Adipocyte (in vitro differentiated cells): ENCODE measurements at regions not wholly inside any gene's neighbourhood (a gene's known extent, or its start where the extent isn't known, plus 50 kb on each side); places are given as distances from the start of the nearest gene placed in this dataset.

ENCODE experiments used
- DNase-seq: peaks from one replicate; pipeline ENCODE4 v3.0.0-alpha.2; 2015; ENCODE audit warnings: low read depth
- H3K27me3 ChIP-seq: replicated peaks from 2 replicates; pipeline ENCODE4 v1.7.0; 2013; ENCODE audit warnings: mild to moderate bottlenecking, low read length, moderate library complexity; ENCODE audit not compliant: control insufficient read depth, insufficient read depth
- H3K36me3 ChIP-seq: 2 replicates; pipeline ENCODE4 v1.7.0; 2013; ENCODE audit warnings: low read length, mild to moderate bottlenecking, moderate library complexity; ENCODE audit not compliant: control insufficient read depth, insufficient read depth, severe bottlenecking
- H3K4me1 ChIP-seq: 2 replicates; pipeline ENCODE4 v1.7.0; 2013; ENCODE audit warnings: mild to moderate bottlenecking, low read length, moderate library complexity; ENCODE audit not compliant: control insufficient read depth, insufficient read depth
- H3K4me3 ChIP-seq: 2 replicates; pipeline ENCODE4 v1.7.0; 2013; ENCODE audit warnings: mild to moderate bottlenecking, low read length, moderate library complexity
- H3K9ac ChIP-seq: 2 replicates; pipeline ENCODE4 v1.7.0; 2013; ENCODE audit warnings: mild to moderate bottlenecking, low read length, moderate library complexity
- H3K9me3 ChIP-seq: 2 replicates; pipeline ENCODE4 v1.7.0; 2013; ENCODE audit warnings: mild to moderate bottlenecking, low read length, moderate library complexity; ENCODE audit not compliant: control insufficient read depth

GRCh38 chr5:54615381-54615780 is 97.8 kb downstream of the SNX18 start:
- DNase-seq = no peak
- no peaks in the 10 kb centered on the region for H3K9me3 ChIP-seq
- H3K4me1 ChIP-seq = peaks cover 22% of the 10 kb centered on the region
- no peaks in the 10 kb centered on the region for H3K36me3 ChIP-seq
- no peaks in the 10 kb centered on the region for H3K27me3 ChIP-seq
- no peak overlapping the region for H3K9ac ChIP-seq
- H3K4me3 ChIP-seq = no peak overlapping the region

- H3K27me3 ChIP-seq = no peaks in the 10 kb centered on the region
- H3K9me3 ChIP-seq = no peaks in the 10 kb centered on the region
- no peak for DNase-seq
- H3K4me1 ChIP-seq = peaks cover 22% of the 10 kb centered on the region
- no peak overlapping the region for H3K4me3 ChIP-seq
- H3K36me3 ChIP-seq = no peaks in the 10 kb centered on the region
- no peak overlapping the region for H3K9ac ChIP-seq
Observed at GRCh38 chr5:54612711-54613110, 95.2 kb downstream of the SNX18 start.

DNA sequence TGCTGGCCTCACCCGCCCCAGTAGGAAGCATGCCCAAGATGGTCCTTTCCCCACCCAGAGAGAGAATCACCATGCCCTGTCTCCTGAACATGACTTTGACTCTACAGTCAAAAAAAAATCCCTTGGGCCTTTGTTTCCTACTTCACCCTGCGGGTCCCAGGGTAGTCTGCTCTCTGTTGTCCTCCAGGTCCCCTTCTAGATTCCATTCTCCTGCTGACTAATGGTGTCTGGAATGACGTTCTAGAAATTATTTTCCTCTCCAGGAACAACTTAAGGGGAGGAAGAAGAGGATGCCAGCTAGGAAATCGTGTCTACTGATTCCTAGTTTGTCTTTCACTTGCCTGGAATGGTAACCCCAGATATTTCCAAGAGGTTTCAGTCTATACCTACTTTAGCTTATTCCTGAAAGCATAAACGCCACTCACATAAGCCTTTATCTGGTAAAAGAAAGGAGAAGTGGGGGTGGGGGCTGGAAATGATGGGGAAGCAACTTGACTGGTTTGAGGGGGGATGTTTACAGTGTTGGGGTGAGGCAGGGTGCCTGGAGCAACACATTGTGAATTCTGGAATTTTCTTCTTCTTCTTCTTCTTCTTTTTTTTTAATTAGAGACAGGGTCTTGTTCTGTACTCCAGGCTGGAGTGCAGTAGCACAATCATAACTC is 93.9 kb downstream of the SNX18 start:
- Histone ChIP-seq H3K9me3 (no peaks in the 10 kb centered on the region), H3K27me3 (no peaks in the 10 kb centered on the region), H3K4me1 (peaks cover 22% of the 10 kb centered on the region), H3K9ac (no peak overlapping the region), H3K4me3 (no peak overlapping the region), H3K36me3 (no peaks in the 10 kb centered on the region)
- DNase-seq = peak; percentile 45

DNA sequence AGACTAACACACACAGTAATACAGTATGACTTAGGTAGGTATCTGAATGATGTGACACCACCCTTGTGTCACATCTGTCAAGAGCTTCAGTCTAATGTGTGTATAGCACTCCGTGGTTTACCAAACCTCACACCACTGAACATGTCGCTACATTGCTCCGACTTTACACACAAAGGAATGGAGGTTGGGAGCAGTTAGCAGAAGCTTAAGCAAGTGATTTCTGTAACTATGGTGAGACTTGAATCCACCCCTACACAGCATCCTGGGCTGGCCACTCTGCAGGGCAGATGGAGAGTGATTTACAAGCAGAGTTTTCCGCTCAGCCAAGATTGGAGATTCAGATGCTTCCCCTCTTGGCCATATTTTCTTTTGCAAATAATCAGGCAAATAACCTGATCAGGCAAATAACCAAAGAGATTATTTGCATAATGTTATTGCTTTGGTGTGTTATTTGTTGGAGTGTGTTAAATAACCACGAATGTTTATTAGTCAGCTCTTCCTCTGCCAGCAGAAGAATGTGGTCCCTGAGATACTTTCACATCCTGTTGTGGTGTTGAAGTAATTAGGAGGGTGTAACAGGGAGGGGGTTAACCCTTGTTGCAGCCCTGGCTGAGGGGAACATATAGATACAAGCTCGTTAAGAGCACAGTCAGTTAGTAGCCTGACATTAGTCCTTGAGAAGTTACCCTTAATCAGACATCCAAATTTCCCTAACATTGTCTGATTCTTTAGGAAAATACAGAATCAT is 92.8 kb downstream of the SNX18 start:
- Histone ChIP-seq H3K27me3 (no peaks in the 10 kb centered on the region), H3K9ac (no peak overlapping the region), H3K36me3 (no peaks in the 10 kb centered on the region), H3K9me3 (no peaks in the 10 kb centered on the region), H3K4me1 (peaks cover 12% of the 10 kb centered on the region), H3K4me3 (no peak overlapping the region)
- no peak for DNase-seq

DNA sequence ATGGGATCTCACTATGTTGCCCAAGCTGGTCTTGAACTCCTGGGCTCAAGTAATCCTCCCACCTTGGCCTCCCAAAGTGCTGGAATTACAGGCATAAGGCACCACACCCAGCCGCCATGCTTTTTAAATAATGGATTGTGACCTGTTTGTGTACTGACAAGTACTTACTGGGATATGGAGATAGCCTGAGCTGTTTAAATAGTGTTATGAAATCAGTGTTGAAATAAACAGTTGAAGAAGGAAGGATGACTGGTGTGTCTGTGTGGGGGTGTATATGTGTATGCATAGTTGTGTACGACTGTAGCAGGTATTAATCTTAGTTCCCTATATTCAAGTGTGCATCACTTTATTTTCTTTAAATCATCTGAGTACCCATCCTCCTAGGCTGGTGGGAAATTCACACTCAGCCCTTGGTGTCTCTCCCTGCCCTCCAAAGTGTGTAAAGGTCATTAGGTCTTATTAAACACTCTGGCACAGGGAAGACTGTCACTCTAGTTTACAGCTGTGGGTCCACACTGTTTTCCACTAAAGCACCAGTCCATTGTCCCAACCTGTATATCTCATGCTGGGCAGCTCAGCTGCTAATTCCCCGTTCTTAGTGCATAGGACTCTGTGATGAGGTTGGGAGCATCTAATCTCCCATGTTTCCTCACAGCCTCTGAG is 91.0 kb downstream of the SNX18 start:
- H3K4me1 ChIP-seq = peaks cover 16% of the 10 kb centered on the region
- no peaks in the 10 kb centered on the region for H3K9me3 ChIP-seq
- no peaks in the 10 kb centered on the region for H3K27me3 ChIP-seq
- no peak overlapping the region for H3K9ac ChIP-seq
- H3K36me3 ChIP-seq = no peaks in the 10 kb centered on the region
- no peak for DNase-seq
- H3K4me3 ChIP-seq = no peak overlapping the region

DNA sequence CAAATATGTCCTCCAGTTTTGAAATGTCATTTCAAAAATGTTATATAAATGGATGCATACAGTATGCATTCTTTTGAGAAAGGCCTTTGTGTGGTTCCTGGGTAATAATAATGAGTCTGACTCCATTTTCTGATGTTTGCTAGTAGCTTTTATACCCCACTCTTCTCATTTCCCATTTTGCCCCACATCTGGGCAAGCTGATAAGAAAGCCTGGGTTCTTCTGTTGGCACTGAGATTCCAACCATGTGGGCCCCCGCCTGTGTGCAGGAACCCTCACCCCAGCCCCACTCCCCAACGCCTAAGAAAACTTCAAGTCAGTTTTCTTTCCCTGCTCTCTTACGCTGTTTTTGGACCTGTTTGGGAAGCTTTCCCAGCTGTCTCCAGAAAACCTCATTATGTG is 89.4 kb downstream of the SNX18 start:
- Histone ChIP-seq H3K27me3 (no peaks in the 10 kb centered on the region), H3K4me3 (no peak overlapping the region), H3K4me1 (peaks cover 30% of the 10 kb centered on the region), H3K36me3 (no peaks in the 10 kb centered on the region), H3K9me3 (no peaks in the 10 kb centered on the region), H3K9ac (no peak overlapping the region)
- DNase-seq = no peak

DNA sequence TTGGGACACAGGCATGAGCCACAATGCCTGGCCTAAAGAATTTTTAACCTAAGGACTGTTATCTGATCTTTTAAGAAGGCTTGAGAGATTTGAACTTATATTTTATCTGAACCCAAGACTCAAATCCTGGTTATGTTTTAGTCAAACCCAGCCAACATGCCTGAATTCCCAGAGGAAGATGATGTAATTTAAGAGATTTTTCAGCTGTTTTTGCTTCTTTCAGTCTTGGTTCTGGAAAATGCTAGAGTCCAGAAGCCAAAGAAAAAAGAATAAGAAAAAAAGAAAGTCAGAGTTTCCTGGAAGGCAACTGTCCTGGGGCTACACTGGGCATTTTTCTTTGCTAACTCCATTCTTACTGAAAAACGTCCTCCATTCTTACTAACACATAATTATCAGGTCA is 85.8 kb downstream of the SNX18 start:
- Histone ChIP-seq H3K4me1 (peaks cover 23% of the 10 kb centered on the region), H3K36me3 (no peaks in the 10 kb centered on the region), H3K27me3 (no peaks in the 10 kb centered on the region), H3K9me3 (peaks cover 12% of the 10 kb centered on the region), H3K4me3 (no peak overlapping the region), H3K9ac (no peak overlapping the region)
- DNase-seq = peak; percentile 72

GRCh38 chr5:54602475-54602874 is 84.9 kb downstream of the SNX18 start:
- H3K27me3 ChIP-seq = no peaks in the 10 kb centered on the region
- H3K36me3 ChIP-seq = no peaks in the 10 kb centered on the region
- H3K9me3 ChIP-seq = peaks cover 20% of the 10 kb centered on the region
- DNase-seq = no peak
- peaks cover 23% of the 10 kb centered on the region for H3K4me1 ChIP-seq
- no peak overlapping the region for H3K9ac ChIP-seq
- no peak overlapping the region for H3K4me3 ChIP-seq

DNA sequence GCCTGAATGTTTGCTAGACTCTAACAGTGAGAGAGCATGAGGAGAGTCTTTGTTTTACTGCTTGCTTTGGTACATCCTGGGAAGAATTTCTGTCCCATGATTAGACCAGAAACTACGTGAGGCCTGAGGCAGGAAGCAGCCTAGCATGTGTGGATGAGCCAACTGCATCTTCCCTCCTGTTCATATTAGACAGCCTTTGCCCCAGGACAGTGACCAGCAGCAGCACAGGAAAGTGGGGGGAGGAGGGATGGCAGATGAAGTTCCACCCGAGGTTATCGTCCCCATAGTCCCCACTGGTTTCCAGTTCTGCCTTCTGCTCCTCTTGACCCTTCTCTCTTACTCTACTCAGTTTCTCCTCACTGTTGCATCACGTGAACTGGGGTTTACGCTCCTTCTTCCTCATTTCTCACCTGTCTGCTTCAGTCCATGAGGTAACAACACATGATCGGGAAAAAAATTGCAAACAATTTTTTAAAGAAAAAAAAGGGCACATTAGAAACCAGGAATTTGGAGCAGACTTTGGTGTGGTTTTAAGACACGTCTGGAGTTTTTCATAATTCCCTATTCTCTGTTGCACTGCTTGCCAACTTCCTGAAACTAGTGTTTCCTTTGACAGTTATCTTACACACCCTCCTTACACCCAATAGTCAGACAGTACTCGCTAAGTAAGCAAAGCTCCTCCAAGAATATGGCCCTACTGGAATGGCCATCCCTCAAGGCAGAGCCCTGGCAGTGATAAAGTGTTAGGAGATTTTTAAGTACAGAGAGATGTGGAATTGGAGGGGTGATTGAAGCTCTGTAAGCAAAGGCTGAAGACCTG is 84.1 kb downstream of the SNX18 start:
- H3K27me3 ChIP-seq = no peaks in the 10 kb centered on the region
- peaks cover 27% of the 10 kb centered on the region for H3K9me3 ChIP-seq
- H3K4me1 ChIP-seq = peaks cover 23% of the 10 kb centered on the region
- H3K9ac ChIP-seq = no peak overlapping the region
- DNase-seq = no peak
- no peak overlapping the region for H3K4me3 ChIP-seq
- H3K36me3 ChIP-seq = no peaks in the 10 kb centered on the region
